H9 (cell line): ENCODE measurements at regions not wholly inside any gene's neighbourhood (a gene's known extent, or its start where the extent isn't known, plus 50 kb on each side); places are given as distances from the start of the nearest gene placed in this dataset.

Source experiments
- DNase-seq: peaks from one replicate; pipeline ENCODE4 v3.0.0-alpha.2; 2017
- H2AFZ ChIP-seq: one replicate; pipeline ENCODE4 v1.6.1; 2013; ENCODE audit warnings: mild to moderate bottlenecking, low read length, control low read depth, moderate library complexity
- H2AK5ac ChIP-seq: 2 replicates; pipeline ENCODE4 v1.6.1; 2013; ENCODE audit warnings: low read length, control low read depth, mixed read lengths; ENCODE audit not compliant: insufficient read length
- H2BK120ac ChIP-seq: one replicate; pipeline ENCODE4 v1.6.1; 2013; ENCODE audit warnings: low read depth, mild to moderate bottlenecking, low read length, control low read depth, inconsistent platforms; ENCODE audit not compliant: poor library complexity, severe bottlenecking
- H2BK12ac ChIP-seq: 2 replicates; pipeline ENCODE4 v1.6.1; 2013; ENCODE audit warnings: low read length, control low read depth, mixed read lengths, low read depth; ENCODE audit not compliant: insufficient read length
- H2BK15ac ChIP-seq: 2 replicates; pipeline ENCODE4 v1.6.1; 2013; ENCODE audit warnings: low read depth, low read length, control low read depth
- H2BK20ac ChIP-seq: one replicate; pipeline ENCODE4 v1.6.1; 2013; ENCODE audit warnings: low read depth, mild to moderate bottlenecking, low read length, control low read depth, inconsistent platforms; ENCODE audit not compliant: poor library complexity, severe bottlenecking
- H2BK5ac ChIP-seq: 2 replicates; pipeline ENCODE4 v1.6.1; 2013; ENCODE audit warnings: low read length, control low read depth, mixed read lengths; ENCODE audit not compliant: insufficient read length
- H3K14ac ChIP-seq: 2 replicates; pipeline ENCODE4 v1.6.1; 2013; ENCODE audit warnings: low read length, control low read depth; ENCODE audit not compliant: insufficient read depth
- H3K18ac ChIP-seq: 2 replicates; pipeline ENCODE4 v1.6.1; 2013; ENCODE audit warnings: low read depth, mild to moderate bottlenecking, mixed read lengths, low read length, control low read depth; ENCODE audit not compliant: insufficient read length
- H3K23ac ChIP-seq: 2 replicates; pipeline ENCODE4 v1.6.1; 2013; ENCODE audit warnings: low read length, control low read depth, mixed read lengths, low read depth; ENCODE audit not compliant: insufficient read length
- H3K23me2 ChIP-seq: 2 replicates; pipeline ENCODE4 v1.6.1; 2013; ENCODE audit warnings: low read depth, mild to moderate bottlenecking, mixed read lengths, low read length, control low read depth; ENCODE audit not compliant: insufficient read length, poor library complexity, severe bottlenecking
- H3K27ac ChIP-seq: 2 replicates; pipeline ENCODE4 v1.5.1; 2013; ENCODE audit warnings: low read length, control low read depth, mixed read lengths, low read depth; ENCODE audit not compliant: insufficient read length
- H3K27me3 ChIP-seq: 2 replicates; pipeline ENCODE4 v1.6.1; 2013; ENCODE audit warnings: low read length, control low read depth, inconsistent platforms; ENCODE audit not compliant: insufficient read depth
- H3K4ac ChIP-seq: 2 replicates; pipeline ENCODE4 v1.6.1; 2013; ENCODE audit warnings: low read depth, mild to moderate bottlenecking, control low read depth, inconsistent platforms, low read length, moderate library complexity
- H3K4me1 ChIP-seq: 2 replicates; pipeline ENCODE4 v1.6.1; 2013; ENCODE audit warnings: low read length, control low read depth, inconsistent platforms; ENCODE audit not compliant: insufficient read depth
- H3K4me2 ChIP-seq: 2 replicates; pipeline ENCODE4 v1.6.1; 2013; ENCODE audit warnings: low read length, control low read depth, mixed read lengths; ENCODE audit not compliant: insufficient read length, insufficient read depth
- H3K56ac ChIP-seq: 2 replicates; pipeline ENCODE4 v1.6.1; 2013; ENCODE audit warnings: low read depth, mild to moderate bottlenecking, mixed read lengths, low read length, control low read depth; ENCODE audit not compliant: insufficient read length
- H3K79me1 ChIP-seq: 2 replicates; pipeline ENCODE4 v1.6.1; 2013; ENCODE audit warnings: low read depth, mild to moderate bottlenecking, moderate library complexity, low read length, control low read depth, inconsistent platforms; ENCODE audit not compliant: insufficient read depth, poor library complexity, severe bottlenecking
- H3K79me2 ChIP-seq: 2 replicates; pipeline ENCODE4 v1.6.1; 2013; ENCODE audit warnings: low read length, control low read depth, inconsistent platforms; ENCODE audit not compliant: insufficient read depth
- H3K9ac ChIP-seq: 2 replicates; pipeline ENCODE4 v1.6.1; 2013; ENCODE audit warnings: low read length, control low read depth, mixed read lengths; ENCODE audit not compliant: insufficient read length; ENCODE audit errors: extremely low read depth
- H3K9me3 ChIP-seq: one replicate; pipeline ENCODE4 v1.6.1; 2013; ENCODE audit warnings: low read depth, low read length, inconsistent platforms; ENCODE audit not compliant: control insufficient read depth
- H3T11ph ChIP-seq: one replicate; pipeline ENCODE4 v1.6.1; 2013; ENCODE audit warnings: mild to moderate bottlenecking, low read length, control low read depth, inconsistent platforms
- H4K20me1 ChIP-seq: one replicate; pipeline ENCODE4 v1.6.1; 2013; ENCODE audit not compliant: control insufficient read depth, insufficient read length, insufficient read depth
- H4K5ac ChIP-seq: 2 replicates; pipeline ENCODE4 v1.6.1; 2013; ENCODE audit warnings: low read depth, mild to moderate bottlenecking, mixed read lengths, low read length, control low read depth; ENCODE audit not compliant: insufficient read length
- H4K8ac ChIP-seq: replicated peaks from 2 replicates; pipeline ENCODE4 v1.6.1; 2013; ENCODE audit warnings: low read length, control low read depth, mixed read lengths, low read depth; ENCODE audit not compliant: insufficient read length
- H4K91ac ChIP-seq: 2 replicates; pipeline ENCODE4 v1.6.1; 2013; ENCODE audit warnings: low read depth, mild to moderate bottlenecking, moderate library complexity, mixed read lengths, low read length, control low read depth; ENCODE audit not compliant: insufficient read length
- H3K27ac Mint-ChIP-seq, 3 experiments: 2 replicates in 2 of 3; 3 replicates in 1 of 3; pipeline ENCODE4 v1.8.0; 2020 to 2021; ENCODE audit warnings: mixed read lengths in 3 of 3, mild to moderate bottlenecking in 1 of 3, moderate library complexity in 1 of 3
- H3K27me3 Mint-ChIP-seq: 2 replicates; pipeline ENCODE4 v1.8.0; 2021; ENCODE audit warnings: low read depth, mild to moderate bottlenecking, moderate library complexity, mixed read lengths
- H3K36me3 Mint-ChIP-seq, 3 experiments: 2 replicates in 2 of 3; 3 replicates in 1 of 3; pipeline ENCODE4 v1.8.0; 2020 to 2021; ENCODE audit warnings: low read depth in 3 of 3, mixed read lengths in 3 of 3; ENCODE audit not compliant: insufficient read depth in 1 of 3
- H3K4me1 Mint-ChIP-seq, 2 experiments: 2 replicates each; pipeline ENCODE4 v1.8.0; 2020; ENCODE audit warnings: mixed read lengths in 2 of 2
- H3K4me3 Mint-ChIP-seq, 2 experiments: 2 replicates in 1 of 2; 3 replicates in 1 of 2; pipeline ENCODE4 v1.8.0; 2020 to 2021; ENCODE audit warnings: mild to moderate bottlenecking in 2 of 2, mixed read lengths in 2 of 2, moderate library complexity in 1 of 2
- H3K9me3 Mint-ChIP-seq, 2 experiments: 2 replicates in 1 of 2; 3 replicates in 1 of 2; pipeline ENCODE4 v1.8.0; 2020; ENCODE audit warnings: mild to moderate bottlenecking in 2 of 2, mixed read lengths in 2 of 2, moderate library complexity in 1 of 2
- CTCF ChIP-seq: fragments of 200-600 bp; sonication (generic); conservative IDR thresholded peaks from 3 replicates; pipeline ENCODE4 v1.8.0; 2021; ENCODE audit warnings: antibody characterized with exemption, mild to moderate bottlenecking

- no peak overlapping the region for H4K5ac ChIP-seq
- no peak overlapping the region for H2AK5ac ChIP-seq
- no peak overlapping the region for H3K56ac ChIP-seq
- H3T11ph ChIP-seq = no peak overlapping the region
- no peaks in the 10 kb centered on the region for H3K23me2 ChIP-seq
- no peak overlapping the region for H3K23ac ChIP-seq
- no peak overlapping the region for H2BK120ac ChIP-seq
- Mint-ChIP-seq H3K36me3 (peaks cover 0 to 10% (median 3%) of the 10 kb centered on the region in 3 experiments; a peak in 2 of 7 replicates), H3K27ac (no peak overlapping the region), H3K4me1 (peaks cover 10 to 14% of the 10 kb centered on the region in 2 experiments), H3K27me3 (no peaks in the 10 kb centered on the region), H3K9me3 (peaks cover 5 to 12% of the 10 kb centered on the region in 2 experiments; a peak in 4 of 5 replicates), H3K4me3 (no peak overlapping the region)
- H4K8ac ChIP-seq = no peak overlapping the region
- no peaks in the 10 kb centered on the region for H3K79me1 ChIP-seq
- no peaks in the 10 kb centered on the region for H4K20me1 ChIP-seq
- H2AFZ ChIP-seq = no peak overlapping the region
- no peak overlapping the region for H3K4ac ChIP-seq
- 0 out of 2 replicates have a peak, but pooled peaks cover 2% of the 10 kb centered on the region for H3K4me1 ChIP-seq
- no peak overlapping the region for H3K14ac ChIP-seq
- no peak overlapping the region for H4K91ac ChIP-seq
- no peak overlapping the region for H2BK12ac ChIP-seq
- H3K4me2 ChIP-seq = no peak overlapping the region
- H3K9me3 ChIP-seq = no peaks in the 10 kb centered on the region
- H3K9ac ChIP-seq = no peak overlapping the region
- no peaks in the 10 kb centered on the region for H3K79me2 ChIP-seq
- no peak overlapping the region for H2BK15ac ChIP-seq
- no peak overlapping the region for H3K18ac ChIP-seq
- no peak overlapping the region for H2BK20ac ChIP-seq
- no peak for DNase-seq
- H3K27ac ChIP-seq = no peak overlapping the region
- no peaks in the 10 kb centered on the region for H3K27me3 ChIP-seq
- no peak overlapping the region for H2BK5ac ChIP-seq
- no peak for TF ChIP-seq CTCF
Observed at GRCh38 chr7:16098058-16098457, 323.3 kb downstream of the CRPPA start.
